K562 (cell line): ENCODE measurements at regions not wholly inside any gene's neighbourhood (a gene's known extent, or its start where the extent isn't known, plus 50 kb on each side); places are given as distances from the start of the nearest gene placed in this dataset.

ENCODE experiments used
- ATAC-seq: fragments of 200-7000 bp; cut with Tn5 transposase; 3 replicates; pipeline ENCODE4 v1.9.1; 2020; ENCODE audit warnings: moderate library complexity
- BruUV-seq: library from RNA; stranded (reverse); fragments of 400-500 nt; replicated peaks from 2 replicates; lab custom pipeline; 2021; lab: Mats Ljungman, UMichigan
- CTCF ChIA-PET: fragments of 300-600 bp; formaldehyde crosslinking; extraction: SDS; loops from one replicate; lab custom pipeline; 2021; ENCODE audit warnings: low intra/inter-chr PET ratio; lab: Yijun Ruan, JAX
- POLR2A ChIA-PET: fragments of 300-600, 350-650 bp; sonication (Branson Sonifier 250); formaldehyde crosslinking; extraction: SDS; loops from one replicate; lab custom pipeline; 2021; ENCODE audit warnings: antibody characterized with exemption, inconsistent platforms; lab: Yijun Ruan, JAX
- DNase-seq, 4 experiments: peaks; one replicate each; pipeline versions ENCODE4 v3.0.0 to v3.0.0-alpha.2; 2011 to 2018; ENCODE audit warnings: low spot score in 3 of 4, mixed read lengths in 3 of 4; ENCODE audit errors: extremely low read depth in 1 of 4
- FAIRE-seq: peaks from 2 replicates; lab custom pipeline; 2011; peaks lifted over from hg19 to GRCh38; lab: Jason Lieb, UNC
- H2AFZ ChIP-seq: 2 replicates; pipeline ENCODE4 v1.6.0; 2011; ENCODE audit warnings: low read depth, low read length, control low read depth, inconsistent platforms
- H3K27ac ChIP-seq: fragments of 200-600 bp; 3 replicates; pipeline ENCODE4 v1.8.0; 2011; ENCODE audit warnings: low read depth, mild to moderate bottlenecking, control low read depth, inconsistent platforms, low read length, moderate library complexity, mixed read lengths; ENCODE audit errors: extremely low read depth
- H3K27me3 ChIP-seq, 2 experiments: fragments of 300-600 bp in 1 of 2; 2 replicates in 1 of 2; 3 replicates in 1 of 2; pipeline versions ENCODE4 v1.6.0 to v1.8.0; 2011; ENCODE audit warnings: inconsistent platforms in 2 of 2, low read length in 2 of 2, mild to moderate bottlenecking in 1 of 2, mixed read lengths in 1 of 2, moderate library complexity in 1 of 2; ENCODE audit not compliant: control insufficient read depth in 2 of 2, insufficient read depth in 2 of 2
- H3K36me3 ChIP-seq: fragments of 300-600 bp; 3 replicates; pipeline ENCODE4 v1.8.0; 2011; ENCODE audit warnings: mild to moderate bottlenecking, low read length, inconsistent platforms; ENCODE audit not compliant: control insufficient read depth, insufficient read depth
- H3K4me1 ChIP-seq, 2 experiments: fragments of 200-600 bp in 1 of 2; replicated peaks in 1 of 2; 2 replicates in 1 of 2; 3 replicates in 1 of 2; pipeline versions ENCODE4 v1.5.1 to v1.8.0; 2011; ENCODE audit warnings: inconsistent platforms in 2 of 2, low read length in 2 of 2, mild to moderate bottlenecking in 1 of 2, mixed read lengths in 1 of 2, moderate library complexity in 1 of 2; ENCODE audit not compliant: control insufficient read depth in 2 of 2, insufficient read depth in 2 of 2
- H3K4me2 ChIP-seq: 2 replicates; pipeline ENCODE4 v1.6.1; 2011; ENCODE audit warnings: low read length, control low read depth, inconsistent platforms, mixed read lengths; ENCODE audit not compliant: insufficient read depth
- H3K4me3 ChIP-seq: fragments of 200-600 bp; sonication (generic), shearing (Covaris generic); 2 replicates; pipeline ENCODE4 v1.5.1; 2016; ENCODE audit warnings: control low read depth, inconsistent platforms
- H3K79me2 ChIP-seq: fragments of 200-600 bp; 3 replicates; pipeline ENCODE4 v1.8.0; 2011; ENCODE audit warnings: low read length, inconsistent platforms; ENCODE audit not compliant: control insufficient read depth, insufficient read depth
- H3K9ac ChIP-seq, 2 experiments: 2 replicates each; pipeline versions ENCODE4 v1.6.0 to v1.6.1; 2011; ENCODE audit warnings: low read depth in 2 of 2, low read length in 2 of 2, control low read depth in 1 of 2, inconsistent platforms in 1 of 2, mild to moderate bottlenecking in 1 of 2, mixed read lengths in 1 of 2; ENCODE audit not compliant: insufficient read depth in 1 of 2
- H3K9me1 ChIP-seq: one replicate; pipeline ENCODE4 v1.6.0; 2011; ENCODE audit warnings: inconsistent platforms, mild to moderate bottlenecking, low read length, moderate library complexity; ENCODE audit not compliant: control insufficient read depth, insufficient read depth
- H3K9me3 ChIP-seq: replicated peaks from 2 replicates; pipeline ENCODE4 v1.5.1; 2011; ENCODE audit warnings: low read depth, low read length, inconsistent platforms; ENCODE audit not compliant: control insufficient read depth, insufficient read depth
- H4K20me1 ChIP-seq: replicated peaks from 2 replicates; pipeline ENCODE4 v1.6.1; 2011; ENCODE audit warnings: low read length, inconsistent platforms, mixed read lengths; ENCODE audit not compliant: control insufficient read depth, insufficient read depth
- LARP7 ChIP-seq: fragments of 450-650 bp; IDR thresholded peaks from 2 replicates; pipeline ENCODE4 v1.6.1; 2016
- WGBS: fragments of 100-300 bp; shearing (Covaris generic); methylation state at CpG from one replicate; pipeline ENCODE4 v1.1.6; 2016; ENCODE audit warnings: low coverage, mixed read lengths; ENCODE audit not compliant: insufficient coverage; ENCODE audit errors: missing lambda C conversion rate; 5-methylcytosine and 5-hydroxymethylcytosine counted together
- in situ Hi-C: fragments of 300-500 bp; cut with MboI; formaldehyde crosslinking; loops from 4 replicates; pipeline ENCODE4 v1.15.0; 2018; ENCODE audit warnings: inconsistent platforms, mixed read lengths
- intact Hi-C: fragments of 100-400 bp; cut with micrococcal nuclease; formaldehyde crosslinking; loops from 2 replicates; pipeline ENCODE4 v1.14.2; 2022
- TF ChIP-seq, protein P1 (sequence below), 3 experiments: IDR thresholded peaks in 2 of 3; conservative IDR thresholded peaks in 1 of 3; 2 replicates each; pipeline ENCODE4 v1.5.1; 2011 to 2012; ENCODE audit warnings: low read length in 3 of 3, mild to moderate bottlenecking in 3 of 3, control low read depth in 2 of 3, improper control_type of control experiment in 1 of 3, inconsistent platforms in 1 of 3, low read depth in 1 of 3, mixed read lengths in 1 of 3, moderate library complexity in 1 of 3; ENCODE audit not compliant: insufficient read depth in 2 of 3

DNA sequence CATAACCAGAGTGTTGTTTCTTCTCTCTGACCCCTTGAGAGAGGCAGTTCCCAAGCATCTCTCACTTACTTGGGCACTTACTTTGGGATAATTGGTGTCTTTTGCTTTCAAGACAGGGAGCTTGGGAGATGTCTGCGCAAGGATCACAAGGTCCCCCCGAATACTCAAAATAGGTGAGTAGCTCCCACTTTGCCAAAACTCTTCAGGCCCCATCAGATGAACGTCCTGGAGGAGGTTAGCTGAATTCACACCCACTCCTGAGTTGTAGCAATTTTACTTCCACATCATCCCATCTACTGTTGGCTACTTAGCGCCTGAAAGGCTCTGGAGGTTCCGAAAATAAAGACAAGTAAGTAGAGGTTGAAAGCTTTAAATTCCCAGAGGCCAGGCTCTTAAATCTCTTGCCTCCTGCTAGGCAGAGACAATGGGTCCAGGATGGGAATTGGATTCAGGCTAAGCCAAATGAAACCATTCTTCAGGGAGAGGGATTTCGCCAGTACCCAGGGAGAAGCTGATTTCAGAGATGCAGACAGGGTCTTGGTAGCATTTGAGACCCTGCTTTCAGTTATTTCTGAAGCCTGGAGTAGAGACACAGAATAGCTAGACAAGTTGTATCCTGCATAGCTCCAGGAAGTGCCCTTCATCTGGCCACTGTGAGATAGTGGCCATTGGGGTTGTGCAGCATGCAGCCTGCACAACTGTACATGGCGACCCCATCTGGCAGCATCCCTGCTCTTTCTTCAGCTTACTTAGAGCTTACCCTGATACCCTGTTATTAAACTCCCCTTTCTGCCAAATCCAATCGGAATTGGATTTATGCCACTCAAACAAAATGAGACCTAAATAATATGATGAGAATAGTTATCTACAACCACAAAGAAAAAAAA, 60.1 kb downstream of the BOD1 start:
- BruUV-seq = no TSS peak
- peak; percentile 67 for ATAC-seq
- Histone ChIP-seq H3K27ac (no peak overlapping the region), H2AFZ (no peak overlapping the region), H3K9me3 (no peaks in the 10 kb centered on the region), H3K27me3 (peaks cover 38 to 50% of the 10 kb centered on the region in 2 experiments; a peak in 4 of 5 replicates), H3K4me2 (no peak overlapping the region), H4K20me1 (no peaks in the 10 kb centered on the region), H3K9me1 (no peaks in the 10 kb centered on the region), H3K9ac (no peak overlapping the region), H3K36me3 (no peaks in the 10 kb centered on the region), H3K4me1 (0 out of 5 replicates have a peak, but pooled peaks cover 0 to 3% of the 10 kb centered on the region in 2 experiments), H3K4me3 (no peak overlapping the region), H3K79me2 (no peaks in the 10 kb centered on the region)
- in situ Hi-C loops (no loop called here), intact Hi-C loops (no loop called here)
- peak in 1 of 4 experiments; percentile 11 for DNase-seq
- no peak for FAIRE-seq
- ChIA-PET CTCF (no interaction called here), POLR2A (interaction anchor here (0.6 to 0.8 kb wide), 5 partner anchors 13 to 199 kb away, joined by 3 to 4 read pairs (median 3); no protein-coding TSS in a partner anchor)
- TF ChIP-seq, protein P1, sequence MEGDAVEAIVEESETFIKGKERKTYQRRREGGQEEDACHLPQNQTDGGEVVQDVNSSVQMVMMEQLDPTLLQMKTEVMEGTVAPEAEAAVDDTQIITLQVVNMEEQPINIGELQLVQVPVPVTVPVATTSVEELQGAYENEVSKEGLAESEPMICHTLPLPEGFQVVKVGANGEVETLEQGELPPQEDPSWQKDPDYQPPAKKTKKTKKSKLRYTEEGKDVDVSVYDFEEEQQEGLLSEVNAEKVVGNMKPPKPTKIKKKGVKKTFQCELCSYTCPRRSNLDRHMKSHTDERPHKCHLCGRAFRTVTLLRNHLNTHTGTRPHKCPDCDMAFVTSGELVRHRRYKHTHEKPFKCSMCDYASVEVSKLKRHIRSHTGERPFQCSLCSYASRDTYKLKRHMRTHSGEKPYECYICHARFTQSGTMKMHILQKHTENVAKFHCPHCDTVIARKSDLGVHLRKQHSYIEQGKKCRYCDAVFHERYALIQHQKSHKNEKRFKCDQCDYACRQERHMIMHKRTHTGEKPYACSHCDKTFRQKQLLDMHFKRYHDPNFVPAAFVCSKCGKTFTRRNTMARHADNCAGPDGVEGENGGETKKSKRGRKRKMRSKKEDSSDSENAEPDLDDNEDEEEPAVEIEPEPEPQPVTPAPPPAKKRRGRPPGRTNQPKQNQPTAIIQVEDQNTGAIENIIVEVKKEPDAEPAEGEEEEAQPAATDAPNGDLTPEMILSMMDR (IDR thresholded peaks at IDR 0.05 in 2 of 3, conservative IDR thresholded peaks at IDR 0.05 in 1 of 3; ENCODE audit: insufficient read depth in 2 of 3, low read depth in 1 of 3, low read length in 3 of 3) = peak in 2 of 3 experiments; percentile 12 to 22; a peak in 2 of 6 replicates
- TF ChIP-seq LARP7 = no peak
- WGBS = 1% methylated on average over 8 of the region's 8 CpGs
